Endodermal cell (in vitro differentiated cells): ENCODE measurements at regions not wholly inside any gene's neighbourhood (a gene's known extent, or its start where the extent isn't known, plus 50 kb on each side); places are given as distances from the start of the nearest gene placed in this dataset.

Experiments
- DNase-seq: peaks from one replicate; pipeline ENCODE4 v3.0.0-alpha.2; 2017
- H3K27ac ChIP-seq: 2 replicates; pipeline ENCODE4 v1.5.1; 2013; ENCODE audit warnings: mild to moderate bottlenecking, low read depth, low read length, moderate library complexity
- H3K27me3 ChIP-seq: 2 replicates; pipeline ENCODE4 v1.6.1; 2013; ENCODE audit warnings: mild to moderate bottlenecking, low read length, moderate library complexity; ENCODE audit not compliant: insufficient read depth, control insufficient read depth, poor library complexity, severe bottlenecking
- H3K36me3 ChIP-seq: 2 replicates; pipeline ENCODE4 v1.7.0; 2013; ENCODE audit warnings: mild to moderate bottlenecking, low read length, moderate library complexity; ENCODE audit not compliant: control insufficient read depth, insufficient read depth
- H3K4me1 ChIP-seq: one replicate; pipeline ENCODE4 v1.7.0; 2013; ENCODE audit warnings: low read length; ENCODE audit not compliant: control insufficient read depth, insufficient read depth
- H3K4me3 ChIP-seq: 2 replicates; pipeline ENCODE4 v1.5.1; 2013; ENCODE audit warnings: mild to moderate bottlenecking, low read length, moderate library complexity
- H3K9ac ChIP-seq: 2 replicates; pipeline ENCODE4 v1.6.1; 2013; ENCODE audit warnings: mild to moderate bottlenecking, low read length, moderate library complexity; ENCODE audit not compliant: poor library complexity, severe bottlenecking; ENCODE audit errors: extremely low read depth
- H3K9me3 ChIP-seq: 2 replicates; pipeline ENCODE4 v1.6.1; 2013; ENCODE audit warnings: mild to moderate bottlenecking, low read length, moderate library complexity; ENCODE audit not compliant: control insufficient read depth
- H3K27ac Mint-ChIP-seq: 2 replicates; pipeline ENCODE4 v1.8.0; 2020; ENCODE audit warnings: mixed read lengths
- H3K27me3 Mint-ChIP-seq: 2 replicates; pipeline ENCODE4 v1.8.0; 2021; ENCODE audit warnings: mild to moderate bottlenecking, mixed read lengths; ENCODE audit not compliant: insufficient read depth
- H3K36me3 Mint-ChIP-seq: 2 replicates; pipeline ENCODE4 v1.8.0; 2020; ENCODE audit warnings: low read depth, mixed read lengths
- H3K4me1 Mint-ChIP-seq: 2 replicates; pipeline ENCODE4 v1.8.0; 2020; ENCODE audit warnings: mixed read lengths
- H3K4me3 Mint-ChIP-seq: 2 replicates; pipeline ENCODE4 v1.8.0; 2020; ENCODE audit warnings: mild to moderate bottlenecking, moderate library complexity, mixed read lengths
- H3K9me3 Mint-ChIP-seq: 2 replicates; pipeline ENCODE4 v1.8.0; 2020; ENCODE audit warnings: mild to moderate bottlenecking, mixed read lengths
- CTCF ChIP-seq: fragments of 200-600 bp; sonication (generic); conservative IDR thresholded peaks from 2 replicates; pipeline ENCODE4 v1.5.0; 2021; ENCODE audit warnings: antibody characterized with exemption, mild to moderate bottlenecking
- WGBS, 2 experiments: methylation state at CpG; one replicate each; pipeline versions ENCODE4 v1.1.5 to v1.1.7; 2013; ENCODE audit warnings: missing lambda C conversion rate in 2 of 2, mixed read lengths in 1 of 2; ENCODE audit not compliant: insufficient coverage in 1 of 2, insufficient read length in 1 of 2; 5-methylcytosine and 5-hydroxymethylcytosine counted together

- H3K27me3 ChIP-seq: no peaks in the 10 kb centered on the region
- no peaks in the 10 kb centered on the region for H3K4me1 Mint-ChIP-seq
- 70 to 85% methylated on average over 1 to 2 of the region's 2 CpGs for WGBS, 2 experiments
- no peak overlapping the region for H3K27ac ChIP-seq
- no peak for DNase-seq
- no peaks in the 10 kb centered on the region for H3K9me3 Mint-ChIP-seq
- no peak for TF ChIP-seq CTCF
- no peaks in the 10 kb centered on the region for H3K9me3 ChIP-seq
- H3K4me3 Mint-ChIP-seq: no peak overlapping the region
- no peaks in the 10 kb centered on the region for H3K4me1 ChIP-seq
- H3K27me3 Mint-ChIP-seq: no peaks in the 10 kb centered on the region
- no peaks in the 10 kb centered on the region for H3K36me3 ChIP-seq
- H3K9ac ChIP-seq: no peak overlapping the region
- H3K4me3 ChIP-seq: no peak overlapping the region
- no peaks in the 10 kb centered on the region for H3K36me3 Mint-ChIP-seq
- H3K27ac Mint-ChIP-seq: no peak overlapping the region
These were observed 589.1 kb upstream of the CDH8 start for GRCh38 chr16:62625326-62625725.

GRCh38 chr16:62620275-62620674 is 584.0 kb upstream of the CDH8 start:
- H3K9ac ChIP-seq: no peak overlapping the region
- H3K4me1 ChIP-seq: no peaks in the 10 kb centered on the region
- DNase-seq: no peak
- Mint-ChIP-seq H3K4me3 (no peak overlapping the region), H3K36me3 (no peaks in the 10 kb centered on the region), H3K9me3 (no peaks in the 10 kb centered on the region), H3K27me3 (no peaks in the 10 kb centered on the region), H3K4me1 (no peaks in the 10 kb centered on the region), H3K27ac (no peak overlapping the region)
- no peak for TF ChIP-seq CTCF
- no peak overlapping the region for H3K27ac ChIP-seq
- H3K9me3 ChIP-seq: no peaks in the 10 kb centered on the region
- no peaks in the 10 kb centered on the region for H3K27me3 ChIP-seq
- H3K36me3 ChIP-seq: no peaks in the 10 kb centered on the region
- H3K4me3 ChIP-seq: no peak overlapping the region

GRCh38 chr16:62615526-62615925 is 579.3 kb upstream of the CDH8 start:
- Histone ChIP-seq H3K36me3 (no peaks in the 10 kb centered on the region), H3K27ac (no peak overlapping the region), H3K9me3 (no peaks in the 10 kb centered on the region), H3K4me3 (no peak overlapping the region), H3K9ac (no peak overlapping the region), H3K27me3 (no peaks in the 10 kb centered on the region), H3K4me1 (no peaks in the 10 kb centered on the region)
- no peak overlapping the region for H3K4me3 Mint-ChIP-seq
- H3K4me1 Mint-ChIP-seq: no peaks in the 10 kb centered on the region
- no peaks in the 10 kb centered on the region for H3K27me3 Mint-ChIP-seq
- no peak for DNase-seq
- 42 to 100% methylated on average over 1 to 2 of the region's 2 CpGs for WGBS, 2 experiments
- no peak overlapping the region for H3K27ac Mint-ChIP-seq
- H3K9me3 Mint-ChIP-seq: no peaks in the 10 kb centered on the region
- H3K36me3 Mint-ChIP-seq: no peaks in the 10 kb centered on the region
- no peak for TF ChIP-seq CTCF
